VCaP (cell line): ENCODE measurements at regions not wholly inside any gene's neighbourhood (a gene's known extent, or its start where the extent isn't known, plus 50 kb on each side); places are given as distances from the start of the nearest gene placed in this dataset.
"Not testable (repeated sequence)": the region's sequence is repeated elsewhere in the genome, so short reads cannot be mapped to it uniquely, and the experiment has no call there.

Source experiments
- H3K27ac ChIP-seq: fragments of 450-650 bp; 2 replicates; pipeline ENCODE4 v1.5.1; 2017
- CTCF ChIP-seq: fragments of 450-650 bp; conservative IDR thresholded peaks from 2 replicates; pipeline ENCODE4 v1.5.1; 2017; ENCODE audit warnings: mild to moderate bottlenecking, moderate library complexity

GRCh38 chr1:5613900-5614299, 378.3 kb downstream of the NPHP4 start:
- H3K27ac ChIP-seq: no peak overlapping the region
- no peak for TF ChIP-seq CTCF

GRCh38 chr1:5611851-5612250, 380.4 kb downstream of the NPHP4 start:
- no peak overlapping the region for H3K27ac ChIP-seq
- no peak for TF ChIP-seq CTCF

GRCh38 chr1:5611431-5611830, 380.8 kb downstream of the NPHP4 start:
- H3K27ac ChIP-seq: no peak overlapping the region
- no peak for TF ChIP-seq CTCF

GRCh38 chr1:5610432-5610831, 381.8 kb downstream of the NPHP4 start:
- no peak for TF ChIP-seq CTCF
- no peak overlapping the region for H3K27ac ChIP-seq

- no peak for TF ChIP-seq CTCF
- no peak overlapping the region for H3K27ac ChIP-seq
Observed at GRCh38 chr1:5603353-5604104, 388.7 kb downstream of the NPHP4 start.

GRCh38 chr1:5602718-5603117, 389.5 kb downstream of the NPHP4 start:
- H3K27ac ChIP-seq: not testable (repeated sequence)

GRCh38 chr1:5601516-5601915, 390.7 kb downstream of the NPHP4 start:
- TF ChIP-seq CTCF: no peak

GRCh38 chr1:5599541-5599940, 392.7 kb downstream of the NPHP4 start:
- peak overlapping the region; percentile 68 for H3K27ac ChIP-seq
- no peak for TF ChIP-seq CTCF

More at GRCh38 chr1:5601516-5601915, 390.7 kb downstream of the NPHP4 start:
- H3K27ac ChIP-seq: no peak overlapping the region
